A549 (cell line): ENCODE measurements at regions not wholly inside any gene's neighbourhood (a gene's known extent, or its start where the extent isn't known, plus 50 kb on each side); places are given as distances from the start of the nearest gene placed in this dataset.
"Not testable (repeated sequence)": the region's sequence is repeated elsewhere in the genome, so short reads cannot be mapped to it uniquely, and the experiment has no call there.

Source experiments
- ATAC-seq, 2 experiments: fragments of 200-7000 bp in 1 of 2; fragments of >200 bp in 1 of 2; cut with Nextera tagmentation in 1 of 2; cut with Tn5 transposase in 1 of 2; 3 replicates each; pipeline versions ENCODE4 v1.8.0 to v1.9.1; 2018 to 2020; ENCODE audit warnings: mild to moderate bottlenecking in 1 of 2, moderate library complexity in 1 of 2
- CTCF ChIA-PET: fragments of 300-600 bp; sonication (Branson Sonifier 250); formaldehyde crosslinking; extraction: SDS; loops from one replicate; lab custom pipeline; 2021; ENCODE audit warnings: antibody characterized with exemption, inconsistent platforms; lab: Yijun Ruan, JAX
- POLR2A ChIA-PET: fragments of 350-600 bp; formaldehyde crosslinking; extraction: SDS; loops from one replicate; lab custom pipeline; 2021; ENCODE audit warnings: antibody characterized with exemption, inconsistent platforms; lab: Yijun Ruan, JAX
- DNase-seq, 2 experiments: peaks; one replicate each; pipeline versions ENCODE4 v3.0.0 to v3.0.0-alpha.2; 2011 to 2016; ENCODE audit warnings: low read depth in 1 of 2, low spot score in 1 of 2
- FAIRE-seq: peaks from 2 replicates; lab custom pipeline; 2011; peaks lifted over from hg19 to GRCh38; lab: Jason Lieb, UNC
- H3K27ac ChIP-seq, 2 experiments: fragments of >200 bp; sonication (Bioruptor Twin); formaldehyde crosslinking; 3 replicates each; pipeline ENCODE4 v1.5.1; 2016 to 2017
- H3K4me1 ChIP-seq: fragments of >200 bp; sonication (Bioruptor Twin); formaldehyde crosslinking; 3 replicates; pipeline ENCODE4 v1.6.1; 2016
- H3K4me2 ChIP-seq: fragments of >200 bp; sonication (Bioruptor Twin); formaldehyde crosslinking; 3 replicates; pipeline ENCODE4 v1.6.1; 2016
- H3K4me3 ChIP-seq: fragments of >200 bp; sonication (Bioruptor Twin); formaldehyde crosslinking; 3 replicates; pipeline ENCODE4 v1.5.1; 2016
- H3K9me3 ChIP-seq: fragments of >200 bp; sonication (Bioruptor Twin); formaldehyde crosslinking; 3 replicates; pipeline ENCODE4 v1.6.1; 2016
- ATOH8 ChIP-seq: fragments of 250-450 bp; sonication (Bioruptor Pico); IDR thresholded peaks from 2 replicates; pipeline ENCODE4 v1.5.0; 2020; ENCODE audit warnings: low read depth, mild to moderate bottlenecking, moderate library complexity
- BCL3 ChIP-seq: fragments of >200 bp; sonication (Bioruptor Twin); formaldehyde crosslinking; IDR thresholded peaks from 3 replicates; pipeline ENCODE4 v1.6.1; 2016
- CBX2 ChIP-seq: fragments of 200-600 bp; sonication (generic); IDR thresholded peaks from 2 replicates; pipeline ENCODE4 v1.6.1; 2016; ENCODE audit warnings: low read depth, mild to moderate bottlenecking, borderline replicate concordance
- CBX8 ChIP-seq: fragments of 200-600 bp; sonication (generic); IDR thresholded peaks from 2 replicates; pipeline ENCODE4 v1.6.1; 2016
- CHD2 ChIP-seq: fragments of 150-350 bp; IDR thresholded peaks from 2 replicates; pipeline ENCODE4 v1.6.1; 2014; ENCODE audit warnings: low read length; ENCODE audit not compliant: partially characterized antibody
- EHF ChIP-seq: fragments of 250-450 bp; sonication (Bioruptor Pico); IDR thresholded peaks from 2 replicates; pipeline ENCODE4 v1.5.0; 2020; ENCODE audit warnings: mild to moderate bottlenecking
- FOXS1 ChIP-seq: fragments of 250-450 bp; sonication (Bioruptor Pico); IDR thresholded peaks from 2 replicates; pipeline ENCODE4 v1.5.0; 2020; ENCODE audit warnings: mild to moderate bottlenecking, moderate library complexity
- HOXA7 ChIP-seq: fragments of 250-450 bp; sonication (Bioruptor Pico); IDR thresholded peaks from 2 replicates; pipeline ENCODE4 v1.5.0; 2020; ENCODE audit warnings: mild to moderate bottlenecking, moderate library complexity
- KDM5A ChIP-seq: fragments of 200-600 bp; sonication (generic); IDR thresholded peaks from 2 replicates; pipeline ENCODE4 v1.6.1; 2016; ENCODE audit warnings: antibody characterized with exemption, mild to moderate bottlenecking
- NPAS2 ChIP-seq: fragments of 250-450 bp; sonication (Bioruptor Pico); IDR thresholded peaks from 2 replicates; pipeline ENCODE4 v1.8.0; 2022; ENCODE audit warnings: mild to moderate bottlenecking, moderate library complexity, borderline replicate concordance
- PBX3 ChIP-seq: IDR thresholded peaks from 2 replicates; pipeline ENCODE4 v1.6.1; 2012
- RFX5 ChIP-seq: fragments of 450-650 bp; IDR thresholded peaks from 2 replicates; pipeline ENCODE4 v1.7.1; 2014; ENCODE audit warnings: antibody characterized with exemption, mild to moderate bottlenecking, moderate library complexity
- TFCP2L1 ChIP-seq: fragments of 250-450 bp; sonication (Bioruptor Pico); IDR thresholded peaks from 2 replicates; pipeline ENCODE4 v1.5.0; 2021; ENCODE audit warnings: mild to moderate bottlenecking
- USF2 ChIP-seq: fragments of 450-650 bp; IDR thresholded peaks from 2 replicates; pipeline ENCODE4 v1.6.1; 2014; ENCODE audit warnings: antibody characterized with exemption
- whole genome bisulfite sequencing: methylation state at CpG from one replicate; pipeline ENCODE4 v1.1.6; 2017; ENCODE audit errors: missing lambda C conversion rate; 5-methylcytosine and 5-hydroxymethylcytosine counted together

GRCh38 chr4:176624983-176625610 is 167.6 kb downstream of the VEGFC start:
- DNase-seq, ATAC-seq, FAIRE-seq, POLR2A ChIA-PET, H3K4me3 ChIP-seq, H3K4me2 ChIP-seq, H3K9me3 ChIP-seq: not testable (repeated sequence)
- CTCF ChIA-PET: interaction anchor here (1.5 to 1.7 kb wide), 2 partner anchors 10 to 62 kb away, joined by 6 to 7 read pairs; no protein-coding TSS in a partner anchor
- 95% methylated on average over 11 of the region's 37 CpGs for WGBS
- H3K4me1 ChIP-seq: peaks cover 29% of the 10 kb centered on the region
- H3K27ac ChIP-seq: peak overlapping the region in 1 of 2 experiments; percentile 35; a peak in 1 of 6 replicates

GRCh38 chr4:176627916-176628315 is 164.8 kb downstream of the VEGFC start:
- peak in 1 of 2 experiments; percentile 14 for DNase-seq
- ChIA-PET CTCF (no interaction called here), POLR2A (no interaction called here)
- Histone ChIP-seq H3K4me1 (peaks cover 10% of the 10 kb centered on the region), H3K9me3 (no peaks in the 10 kb centered on the region; the same call in 2 of the 3 replicates), H3K4me3 (no peak overlapping the region), H3K27ac (peak overlapping the region in 1 of 2 experiments; percentile 49; a peak in 2 of 6 replicates), H3K4me2 (no peak overlapping the region)
- 81% methylated on average over 4 of the region's 4 CpGs for WGBS
- no peak for ATAC-seq
- TF ChIP-seq CBX2 (no peak), CHD2 (no peak), CBX8 (no peak), HOXA7 (no peak), USF2 (no peak), BCL3 (no peak), EHF (CRISPR knock-in tag) (no peak), NPAS2 (CRISPR knock-in tag) (no peak), ATOH8 (CRISPR knock-in tag) (no peak), PBX3 (no peak), KDM5A (no peak), FOXS1 (CRISPR knock-in tag) (no peak)
- no peak for FAIRE-seq

GRCh38 chr4:176631611-176632010 is 161.1 kb downstream of the VEGFC start:
- ChIA-PET POLR2A (no interaction called here), CTCF (interaction anchor here (0.7 to 1.8 kb wide), 2 partner anchors 416 to 597 kb away, joined by 3 to 4 read pairs; no protein-coding TSS in a partner anchor)
- no peak overlapping the region for H3K4me2 ChIP-seq
- H3K4me3 ChIP-seq: no peak overlapping the region
- FAIRE-seq: no peak
- H3K4me1 ChIP-seq: peaks cover 24% of the 10 kb centered on the region
- H3K27ac ChIP-seq: peak overlapping the region; percentile 34 to 94; a peak in 4 of 6 replicates
- TF ChIP-seq RFX5 (no peak), TFCP2L1 (CRISPR knock-in tag) (no peak), CHD2 (no peak), ATOH8 (CRISPR knock-in tag) (no peak)
- TF ChIP-seq, all 56 proteins: peak for 0
- H3K9me3 ChIP-seq: no peaks in the 10 kb centered on the region; the same call in 2 of the 3 replicates
- ATAC-seq: no peak
- DNase-seq: no peak
